Left cardiac atrium (tissue), 4 donors: ENCODE measurements at regions not wholly inside any gene's neighbourhood (a gene's known extent, or its start where the extent isn't known, plus 50 kb on each side); places are given as distances from the start of the nearest gene placed in this dataset.

ENCODE experiments used
- ATAC-seq, 2 donors: fragments of 200-7000 bp; cut with Tn5 transposase; one replicate each; pipeline ENCODE4 v1.9.1; 2020; ENCODE audit warnings: mild to moderate bottlenecking in 2 of 2, moderate library complexity in 2 of 2
- DNase-seq: peaks from one replicate; pipeline ENCODE4 v3.0.0-alpha.2; 2020
- intact Hi-C, 2 donors: fragments of 100-400 bp; cut with DNase I; formaldehyde crosslinking; loops; one replicate each; pipeline versions ENCODE4 v1.14.1 to v1.15.1; 2022 to 2023
- donor health status: DM: no; HTN: yes; CAD: no.
- donor health status: DM: no; HTN: yes; CAD: no; lungs with severe emphysema.
- donor health status: DM: yes; HTN: yes; CAD: no.
- donor health status: Dilated cardiomyopathy.

- ATAC-seq (no peak), DNase-seq (no peak)
- intact Hi-C loops, result no loop called here
Observed at GRCh38 chr13:67769063-67769986, 539.2 kb upstream of the PCDH9 start.

DNA sequence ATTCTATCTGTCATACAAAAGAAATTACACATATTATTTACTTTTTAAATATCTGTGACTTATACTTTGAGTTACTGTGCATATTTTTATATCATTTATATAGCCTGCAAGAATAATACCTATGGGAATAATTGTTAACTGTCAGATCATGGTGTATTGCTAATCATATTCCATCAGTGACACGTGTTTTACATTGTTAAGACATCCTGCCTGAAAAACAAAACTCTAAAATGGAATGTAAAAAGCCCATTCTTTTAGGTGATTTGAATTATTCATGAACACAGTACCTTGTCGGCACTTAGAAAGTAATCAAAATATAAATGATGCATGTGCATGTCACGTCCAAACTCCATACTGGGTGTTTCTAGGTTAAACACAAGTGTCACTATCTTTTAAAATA, 533.8 kb upstream of the PCDH9 start:
- DNase-seq, result no peak
- ATAC-seq, result no peak
- intact Hi-C loops, result no loop called here

DNA sequence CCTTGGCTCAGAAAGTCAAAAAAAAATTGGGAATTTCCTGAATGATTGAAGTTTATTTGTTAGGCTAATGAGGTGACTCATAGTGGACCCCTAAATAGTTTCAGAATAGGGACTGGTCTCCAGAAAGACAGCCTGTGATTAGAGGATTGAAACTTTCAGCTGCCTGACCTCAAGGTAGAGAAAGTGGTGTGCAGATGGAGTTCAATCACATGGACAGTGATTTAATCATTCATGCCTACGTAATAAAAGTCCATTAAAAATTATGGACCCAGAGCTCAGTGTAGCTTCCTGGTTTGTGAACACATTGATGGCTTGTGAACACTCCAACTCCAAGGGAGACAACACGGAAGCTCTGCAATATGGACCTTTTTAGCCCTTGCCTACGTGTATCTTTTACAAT, 533.2 kb upstream of the PCDH9 start:
- ATAC-seq, result no peak
- no peak for DNase-seq
- intact Hi-C loops, result no loop called here

GRCh38 chr13:67758975-67759374, 528.8 kb upstream of the PCDH9 start:
- intact Hi-C loops, result no loop called here
- no peak for ATAC-seq
- no peak for DNase-seq

DNA sequence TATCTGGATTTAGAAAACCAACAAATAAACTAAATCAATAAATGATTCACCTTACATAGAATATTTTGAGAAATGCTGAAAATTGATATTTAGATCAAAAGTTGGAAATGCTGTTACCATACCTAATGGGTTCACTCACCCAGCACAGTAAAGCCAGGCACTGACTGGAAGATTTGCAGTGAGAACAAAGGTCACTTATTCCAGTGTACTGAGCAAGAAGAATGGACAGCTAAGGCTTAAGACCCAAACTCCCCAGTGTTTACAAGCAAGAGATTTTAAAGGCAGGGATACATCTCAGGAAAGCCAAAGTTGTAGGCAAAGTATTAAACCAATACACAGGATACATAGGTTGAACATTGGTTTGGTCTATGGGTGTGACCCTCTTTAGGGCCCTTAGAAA, 523.9 kb upstream of the PCDH9 start:
- DNase-seq (no peak), ATAC-seq (no peak)
- intact Hi-C loops, result no loop called here

- intact Hi-C loops, result no loop called here
- DNase-seq (no peak), ATAC-seq (no peak)
Observed at GRCh38 chr13:67752759-67753158, 522.6 kb upstream of the PCDH9 start.

DNA sequence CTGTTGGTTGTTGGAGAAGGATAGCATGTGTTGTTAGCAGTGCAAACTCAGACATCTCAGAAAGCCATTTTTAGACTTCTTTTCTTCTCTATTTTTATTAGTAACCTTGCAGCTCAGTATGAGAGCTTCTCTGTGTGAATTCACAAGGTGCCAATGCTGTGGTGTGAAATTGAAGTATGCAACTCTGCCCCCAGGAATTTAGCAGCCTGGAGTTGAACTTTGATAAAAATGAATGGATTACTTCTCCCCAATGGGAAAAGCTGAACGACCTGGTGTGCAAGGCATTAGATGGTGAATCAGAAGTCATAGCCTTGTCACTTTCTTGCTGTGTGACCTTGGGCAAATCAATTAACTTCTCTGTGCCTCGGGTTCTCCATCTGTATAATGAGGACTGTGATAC, 512.3 kb upstream of the PCDH9 start:
- intact Hi-C loops, result no loop called here
- DNase-seq, result no peak
- ATAC-seq, result no peak

- DNase-seq, result no peak
- no peak for ATAC-seq
- intact Hi-C loops, result no loop called here
Observed at GRCh38 chr13:67740871-67741535, 510.9 kb upstream of the PCDH9 start.

DNA sequence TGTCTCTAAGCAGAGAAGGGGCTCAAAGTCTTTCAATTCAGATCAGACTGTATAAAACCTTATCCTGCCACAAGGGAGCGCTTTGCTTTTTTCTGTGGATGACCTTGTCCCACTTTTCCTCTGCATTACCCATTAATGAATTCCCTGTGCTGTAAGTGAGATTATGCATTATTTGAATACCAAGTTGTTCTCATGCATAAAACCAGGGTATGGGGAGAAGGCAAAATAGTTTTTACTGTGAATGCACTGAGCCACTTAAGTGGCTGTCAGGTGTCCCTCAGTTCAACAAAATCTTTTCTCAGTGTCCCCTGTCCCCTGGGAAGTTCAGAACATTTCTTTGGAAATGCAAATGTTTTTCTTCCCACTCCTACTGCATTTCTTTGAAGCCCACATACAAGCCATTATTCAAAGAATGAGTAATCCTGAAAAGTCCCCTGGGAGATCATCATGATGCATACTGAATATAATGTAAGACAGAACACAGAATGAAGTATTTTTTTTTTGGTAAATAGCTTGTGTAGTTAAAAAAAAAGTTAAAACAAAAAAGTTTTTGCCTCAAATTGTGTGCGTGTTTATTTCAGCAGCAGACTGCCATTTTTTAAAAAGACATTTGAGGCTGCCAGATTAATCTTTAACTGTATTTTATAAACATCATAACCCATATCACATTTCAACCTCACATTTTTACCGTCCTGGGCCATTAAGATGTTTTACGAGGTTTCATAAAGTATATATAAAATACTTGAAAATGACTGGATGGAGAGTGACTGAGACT, 506.7 kb upstream of the PCDH9 start:
- no peak for DNase-seq
- intact Hi-C loops, result no loop called here
- no peak for ATAC-seq

DNA sequence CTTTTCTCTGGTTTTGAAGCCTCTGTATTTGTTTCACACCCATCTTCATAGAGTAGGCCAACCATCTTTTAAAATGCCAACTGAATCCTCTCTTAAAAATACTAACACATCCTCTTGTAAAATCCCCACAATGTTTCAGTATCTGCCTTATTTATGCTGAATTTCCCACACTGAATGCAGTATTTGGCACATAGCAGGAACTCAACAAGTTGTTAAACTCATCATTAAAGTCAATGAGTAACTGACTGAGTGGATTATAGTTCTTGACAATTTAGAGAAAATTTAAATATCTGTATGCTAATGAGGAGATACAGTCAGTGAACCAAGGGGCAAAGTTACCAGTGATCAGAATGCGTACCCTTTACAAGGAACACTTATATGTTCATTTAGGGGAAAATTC, 505.5 kb upstream of the PCDH9 start:
- ATAC-seq, result no peak
- DNase-seq, result no peak
- intact Hi-C loops, result no loop called here

DNA sequence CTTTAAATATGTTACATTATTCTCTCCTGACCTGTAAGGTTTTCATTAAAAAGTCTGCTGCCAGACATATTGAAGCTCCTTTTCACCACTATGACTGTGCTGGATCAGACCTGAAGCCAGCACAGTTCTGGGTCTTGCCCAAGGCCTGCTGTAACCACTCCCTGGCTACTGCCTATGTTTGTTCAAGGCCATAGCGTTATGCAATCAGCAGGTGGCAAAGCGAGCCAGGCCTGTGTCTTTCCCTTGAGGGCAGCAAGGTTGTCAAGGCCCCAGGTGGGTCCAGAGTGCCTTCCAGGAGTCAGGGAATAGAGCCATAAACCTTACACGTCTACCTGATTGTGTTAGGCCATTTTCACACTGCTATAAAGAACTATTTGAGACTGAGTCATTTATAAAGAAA, 496.8 kb upstream of the PCDH9 start:
- intact Hi-C loops, result no loop called here
- no peak for DNase-seq
- no peak for ATAC-seq

GRCh38 chr13:67725999-67726398, 495.9 kb upstream of the PCDH9 start:
- intact Hi-C loops, result no loop called here
- ATAC-seq, result no peak
- DNase-seq, result no peak

- intact Hi-C loops, result no loop called here
- DNase-seq, result no peak
- no peak for ATAC-seq
Observed at GRCh38 chr13:67713571-67713970, 483.4 kb upstream of the PCDH9 start.

DNA sequence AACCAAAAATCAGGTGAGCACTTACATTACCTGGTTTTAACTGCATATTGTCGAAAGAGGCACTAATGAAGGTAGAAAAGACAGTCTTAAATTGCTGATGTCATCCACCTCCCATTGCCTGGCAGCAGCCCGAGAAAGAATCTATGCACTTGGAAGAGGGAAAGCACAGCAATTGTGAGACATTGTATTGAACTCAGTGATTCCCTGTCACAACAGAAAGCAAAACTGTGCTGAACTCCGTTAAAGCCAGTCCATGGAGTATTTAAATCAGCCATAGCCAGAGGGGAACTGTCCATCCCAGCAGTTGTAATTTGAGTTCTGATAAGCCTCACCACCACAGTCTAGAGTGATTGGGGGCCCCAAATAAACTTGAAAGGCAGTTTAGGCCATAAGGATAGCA, 466.6 kb upstream of the PCDH9 start:
- no peak for DNase-seq
- intact Hi-C loops, result no loop called here
- ATAC-seq, result no peak

GRCh38 chr13:67664502-67664901, 434.4 kb upstream of the PCDH9 start:
- intact Hi-C loops, result no loop called here
- DNase-seq, result no peak
- ATAC-seq, result no peak

GRCh38 chr13:67662997-67663396, 432.9 kb upstream of the PCDH9 start:
- intact Hi-C loops, result no loop called here
- no peak for DNase-seq
- no peak for ATAC-seq

- intact Hi-C loops, result no loop called here
- DNase-seq (no peak), ATAC-seq (no peak)
Observed at GRCh38 chr13:67652887-67653286, 422.8 kb upstream of the PCDH9 start.

GRCh38 chr13:67651908-67652465, 421.9 kb upstream of the PCDH9 start:
- DNase-seq (no peak), ATAC-seq (no peak)
- intact Hi-C loops, result no loop called here

DNA sequence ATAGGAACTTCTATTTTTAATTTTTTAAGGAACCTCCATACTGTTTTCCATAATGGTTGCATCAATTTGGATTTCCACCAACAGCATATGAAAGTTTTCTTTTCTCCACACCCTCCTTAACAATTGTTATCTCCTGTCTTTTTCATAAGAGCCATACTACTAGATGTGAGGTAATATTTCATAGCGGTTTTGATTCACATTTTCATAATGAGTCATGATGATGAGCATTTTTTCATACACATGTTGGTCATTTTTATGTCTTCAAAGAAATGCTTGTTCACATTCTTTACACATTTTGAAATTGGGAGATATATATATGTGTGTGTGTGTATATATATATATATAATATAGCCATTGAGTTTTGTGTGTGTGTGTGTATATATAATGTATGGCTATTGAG, 420.3 kb upstream of the PCDH9 start:
- no peak for DNase-seq
- intact Hi-C loops, result no loop called here
- ATAC-seq, result no peak

- intact Hi-C loops, result no loop called here
- ATAC-seq, result no peak
- no peak for DNase-seq
Observed at GRCh38 chr13:67645874-67646467, 415.8 kb upstream of the PCDH9 start.
